Lower lobe of right lung (tissue), 2 donors: ENCODE measurements at regions not wholly inside any gene's neighbourhood (a gene's known extent, or its start where the extent isn't known, plus 50 kb on each side); places are given as distances from the start of the nearest gene placed in this dataset.

ENCODE experiments used
- ATAC-seq, 2 donors: fragments of 200-7000 bp; cut with Tn5 transposase; one replicate each; pipeline ENCODE4 v1.9.1; 2020 to 2022; ENCODE audit warnings: mild to moderate bottlenecking in 2 of 2, moderate library complexity in 2 of 2
- DNase-seq: peaks from one replicate; pipeline ENCODE4 v3.0.0-alpha.2; 2020
- H3K27ac ChIP-seq: fragments of 200-600 bp; one replicate; pipeline ENCODE4 v1.8.0; 2022
- H3K27me3 ChIP-seq: fragments of 200-600 bp; one replicate; pipeline ENCODE4 v1.8.0; 2022; ENCODE audit warnings: low read depth
- H3K36me3 ChIP-seq: fragments of 200-600 bp; one replicate; pipeline ENCODE4 v1.8.0; 2022; ENCODE audit warnings: mild to moderate bottlenecking
- H3K4me1 ChIP-seq: fragments of 200-600 bp; one replicate; pipeline ENCODE4 v1.8.0; 2022
- H3K4me3 ChIP-seq: fragments of 200-600 bp; one replicate; pipeline ENCODE4 v1.8.0; 2022; ENCODE audit warnings: mild to moderate bottlenecking
- H3K9me3 ChIP-seq: fragments of 200-600 bp; one replicate; pipeline ENCODE4 v1.8.0; 2022
- CTCF ChIP-seq: fragments of 200-600 bp; IDR thresholded peaks from one replicate; pipeline ENCODE4 v1.8.0; 2022; ENCODE audit warnings: antibody characterized with exemption, mild to moderate bottlenecking
- intact Hi-C: fragments of 100-400 bp; cut with DNase I; formaldehyde crosslinking; loops from one replicate; pipeline ENCODE4 v1.11.0; 2022
- donor health status: DM: no; HTN: yes; CAD: no; lungs with severe emphysema.

- no peaks in the 10 kb centered on the region for H3K9me3 ChIP-seq
- no peaks in the 10 kb centered on the region for H3K36me3 ChIP-seq
- H3K4me1 ChIP-seq, result no peaks in the 10 kb centered on the region
- peaks cover 22% of the 10 kb centered on the region for H3K27me3 ChIP-seq
- no peak overlapping the region for H3K27ac ChIP-seq
- TF ChIP-seq CTCF, result no peak
- ATAC-seq, result no peak
- intact Hi-C loops, result no loop called here
- DNase-seq, result peak; percentile 38
- H3K4me3 ChIP-seq, result no peak overlapping the region
These were observed 1245.7 kb downstream of the BRD1 start for GRCh38 chr22:48581796-48582469.

- intact Hi-C loops, result no loop called here
- H3K9me3 ChIP-seq, result no peaks in the 10 kb centered on the region
- peaks cover 28% of the 10 kb centered on the region for H3K27me3 ChIP-seq
- no peak overlapping the region for H3K27ac ChIP-seq
- H3K4me3 ChIP-seq, result no peak overlapping the region
- DNase-seq, result peak; percentile 22
- no peak for ATAC-seq
- H3K4me1 ChIP-seq, result no peaks in the 10 kb centered on the region
- no peak for TF ChIP-seq CTCF
- no peaks in the 10 kb centered on the region for H3K36me3 ChIP-seq
These were observed 1246.4 kb downstream of the BRD1 start for GRCh38 chr22:48581205-48581766.

GRCh38 chr22:48580481-48580970 is 1247.1 kb downstream of the BRD1 start:
- no peak for ATAC-seq
- H3K4me3 ChIP-seq, result no peak overlapping the region
- H3K9me3 ChIP-seq, result no peaks in the 10 kb centered on the region
- peak; percentile 25 for DNase-seq
- no peak overlapping the region for H3K27ac ChIP-seq
- peaks cover 26% of the 10 kb centered on the region for H3K27me3 ChIP-seq
- intact Hi-C loops, result no loop called here
- no peak for TF ChIP-seq CTCF
- no peaks in the 10 kb centered on the region for H3K4me1 ChIP-seq
- no peaks in the 10 kb centered on the region for H3K36me3 ChIP-seq

GRCh38 chr22:48579928-48580309 is 1247.8 kb downstream of the BRD1 start:
- peak; percentile 38 for DNase-seq
- H3K27me3 ChIP-seq, result peaks cover 28% of the 10 kb centered on the region
- no peak overlapping the region for H3K4me3 ChIP-seq
- no peak for ATAC-seq
- H3K27ac ChIP-seq, result no peak overlapping the region
- no peaks in the 10 kb centered on the region for H3K36me3 ChIP-seq
- intact Hi-C loops, result no loop called here
- H3K4me1 ChIP-seq, result no peaks in the 10 kb centered on the region
- no peak for TF ChIP-seq CTCF
- H3K9me3 ChIP-seq, result no peaks in the 10 kb centered on the region

GRCh38 chr22:48579043-48579927 is 1248.4 kb downstream of the BRD1 start:
- Histone ChIP-seq H3K36me3 (no peaks in the 10 kb centered on the region), H3K27me3 (peaks cover 34% of the 10 kb centered on the region), H3K27ac (no peak overlapping the region), H3K4me3 (no peak overlapping the region), H3K4me1 (no peaks in the 10 kb centered on the region), H3K9me3 (no peaks in the 10 kb centered on the region)
- intact Hi-C loops, result no loop called here
- DNase-seq (peak; percentile 43), ATAC-seq (no peak)
- no peak for TF ChIP-seq CTCF
